Posterior cingulate gyrus (tissue), 11 donors: ENCODE measurements at regions not wholly inside any gene's neighbourhood (a gene's known extent, or its start where the extent isn't known, plus 50 kb on each side); places are given as distances from the start of the nearest gene placed in this dataset.

ENCODE experiments used
- DNase-seq, 10 donors: peaks; one replicate each; pipeline versions ENCODE4 v3.0.0 to v3.0.0-alpha.2; 2020 to 2021; ENCODE audit warnings: mixed read lengths in 3 of 10
- intact Hi-C: fragments of 100-400 bp; cut with DNase I; formaldehyde crosslinking; loops from one replicate; pipeline ENCODE4 v1.15.1; 2023

DNA sequence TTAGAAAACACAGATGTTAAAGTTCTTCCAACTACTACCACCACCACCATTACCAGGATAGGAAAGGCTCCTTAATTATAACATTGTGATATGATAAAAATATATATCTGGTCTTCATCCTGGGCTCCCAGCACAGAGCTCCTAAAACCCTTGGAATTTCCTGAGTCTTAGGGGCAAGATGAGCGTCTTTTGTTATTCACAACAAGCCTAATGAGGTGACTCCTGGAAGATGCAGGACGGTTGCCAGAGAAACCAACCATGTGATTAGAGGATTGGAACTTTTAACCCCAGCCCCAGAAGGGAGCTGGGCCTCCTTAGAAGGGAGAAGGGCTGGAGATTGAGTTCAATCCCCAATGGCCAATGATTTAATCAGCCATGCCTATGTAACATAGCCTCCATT, 148.0 kb upstream of the ADRA1B start:
- intact Hi-C loops, result no loop called here
- DNase-seq, result no peak

DNA sequence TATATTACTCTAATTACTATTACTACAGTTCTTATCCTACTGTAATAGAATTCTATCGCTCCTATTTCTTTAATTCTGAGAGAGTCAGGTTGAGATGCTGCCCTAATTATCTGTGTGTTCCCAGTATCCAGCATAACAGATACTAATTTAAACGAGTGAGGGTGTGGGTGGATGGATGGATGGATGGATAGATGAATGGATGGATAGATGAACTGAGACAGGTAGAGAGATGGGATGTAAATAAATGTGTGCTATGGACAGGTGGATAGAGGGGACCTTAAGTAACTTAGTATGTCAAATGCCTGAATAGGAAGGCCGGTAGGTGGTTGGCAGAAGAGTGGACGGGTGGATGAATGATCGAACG, 143.6 kb upstream of the ADRA1B start:
- DNase-seq, result no peak
- intact Hi-C loops, result loop anchor here (10.0 kb wide), 1 partner anchor 328 kb away; no protein-coding TSS in a partner anchor

GRCh38 chr5:159773062-159773924, 143.0 kb upstream of the ADRA1B start:
- intact Hi-C loops, result loop anchor here (10.0 kb wide), 1 partner anchor 328 kb away; no protein-coding TSS in a partner anchor
- DNase-seq, result peak; percentile 37 to 95 (median 70)

DNA sequence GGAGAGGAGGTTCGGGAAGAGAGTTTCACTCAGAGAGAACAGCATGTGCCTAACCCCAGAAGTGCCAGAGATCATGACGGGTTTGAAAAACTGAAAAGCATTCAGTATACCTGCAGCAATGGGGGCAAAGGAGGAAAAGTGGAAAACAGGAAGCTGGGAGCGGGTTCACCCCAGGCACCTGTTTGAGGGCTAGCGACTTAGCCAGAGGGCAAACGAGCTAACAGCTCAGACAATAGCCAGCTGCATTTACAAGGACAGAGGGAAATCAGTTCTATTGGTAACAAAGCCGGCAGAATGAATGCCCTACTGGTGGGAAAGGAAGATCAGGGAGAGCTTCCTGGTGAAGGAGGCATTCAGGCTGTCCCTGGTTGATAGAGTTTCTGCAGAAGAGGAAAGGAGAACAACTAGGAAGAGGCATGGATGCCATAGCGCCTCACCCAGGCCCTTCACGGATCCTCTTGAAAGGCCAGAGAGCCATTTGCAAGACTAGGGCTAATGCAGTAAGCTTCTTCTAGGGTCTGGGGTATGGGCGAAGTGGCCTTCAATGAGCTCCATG, 141.7 kb upstream of the ADRA1B start:
- no peak for DNase-seq
- intact Hi-C loops, result loop anchor here (10.0 kb wide), 1 partner anchor 330 kb away; no protein-coding TSS in a partner anchor

DNA sequence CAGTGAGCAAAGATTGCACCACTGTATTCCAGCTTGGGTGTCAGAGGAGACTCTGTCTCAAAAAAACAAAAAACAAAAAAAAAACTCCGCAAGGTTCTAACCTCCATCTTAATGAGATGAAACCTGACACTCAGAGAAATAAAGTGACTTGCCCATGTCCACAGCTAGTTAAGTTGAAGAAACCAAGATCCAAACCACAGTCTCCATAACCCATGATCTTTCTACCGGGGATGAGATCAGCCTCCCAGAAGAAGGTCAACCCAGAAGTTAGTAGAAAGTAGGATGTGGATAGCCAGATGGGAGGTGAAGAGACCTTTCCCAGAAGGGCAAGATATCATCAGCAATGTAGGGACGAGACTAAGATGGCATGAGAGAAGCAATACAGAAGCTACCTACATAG, 140.4 kb upstream of the ADRA1B start:
- intact Hi-C loops, result loop anchor here (10.0 kb wide), 1 partner anchor 331 kb away; no protein-coding TSS in a partner anchor

DNA sequence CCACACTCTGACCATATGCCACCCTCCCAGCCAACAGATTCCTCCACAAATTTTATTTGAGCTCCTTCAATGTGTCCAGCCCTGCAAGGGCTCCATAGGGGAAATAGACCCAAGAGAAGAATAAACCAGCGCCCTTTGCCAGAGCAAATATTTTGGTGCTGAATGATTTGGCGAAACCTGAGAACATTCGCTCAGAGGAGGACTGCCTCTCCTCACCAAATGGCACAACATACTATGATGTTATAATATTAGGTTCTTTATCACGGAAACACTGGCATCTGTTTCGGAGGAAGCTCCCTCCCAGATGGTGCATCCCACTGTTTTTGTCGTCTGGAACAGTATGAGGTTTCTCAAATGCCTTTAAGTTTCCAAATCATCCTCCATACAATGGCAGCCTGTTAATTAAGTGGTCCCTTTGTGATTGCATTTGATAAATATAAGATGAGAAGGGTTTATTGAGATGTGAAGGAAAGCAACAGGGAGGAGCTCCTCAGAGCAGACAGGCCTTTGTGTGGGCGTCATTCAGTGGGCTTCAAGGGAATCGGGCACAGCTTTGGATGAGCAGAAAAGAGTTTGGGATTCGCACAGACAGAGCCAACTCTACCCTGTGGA, 139.1 kb upstream of the ADRA1B start:
- intact Hi-C loops, result loop anchor here (10.0 kb wide), 1 partner anchor 332 kb away; no protein-coding TSS in a partner anchor
- DNase-seq, result no peak

More for the DNA sequence above, 140.4 kb upstream of the ADRA1B start:
- DNase-seq, result no peak

- intact Hi-C loops, result loop anchor here (10.0 kb wide), 1 partner anchor 335 kb away; no protein-coding TSS in a partner anchor
- no peak for DNase-seq
These were observed 136.8 kb upstream of the ADRA1B start for GRCh38 chr5:159779481-159779880.

DNA sequence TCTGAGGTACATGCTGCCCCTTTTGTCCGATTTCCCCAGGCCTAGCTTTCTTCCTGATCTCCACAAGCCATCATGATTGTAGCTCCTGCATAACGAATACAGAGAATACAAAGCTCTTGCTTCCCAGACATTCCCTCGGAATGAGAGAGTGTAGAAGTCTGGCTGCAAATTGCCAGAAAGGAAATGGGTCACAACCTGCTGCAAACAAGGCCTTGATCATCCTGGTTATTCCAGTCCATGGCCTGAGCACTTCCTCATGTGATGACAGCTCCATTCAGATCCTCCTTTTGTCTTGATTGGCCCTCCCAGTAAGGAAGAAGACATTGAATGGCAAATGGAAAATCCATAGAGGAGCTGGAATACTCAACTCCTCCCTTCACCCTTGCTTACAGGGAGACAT, 136.0 kb upstream of the ADRA1B start:
- intact Hi-C loops, result no loop called here

DNA sequence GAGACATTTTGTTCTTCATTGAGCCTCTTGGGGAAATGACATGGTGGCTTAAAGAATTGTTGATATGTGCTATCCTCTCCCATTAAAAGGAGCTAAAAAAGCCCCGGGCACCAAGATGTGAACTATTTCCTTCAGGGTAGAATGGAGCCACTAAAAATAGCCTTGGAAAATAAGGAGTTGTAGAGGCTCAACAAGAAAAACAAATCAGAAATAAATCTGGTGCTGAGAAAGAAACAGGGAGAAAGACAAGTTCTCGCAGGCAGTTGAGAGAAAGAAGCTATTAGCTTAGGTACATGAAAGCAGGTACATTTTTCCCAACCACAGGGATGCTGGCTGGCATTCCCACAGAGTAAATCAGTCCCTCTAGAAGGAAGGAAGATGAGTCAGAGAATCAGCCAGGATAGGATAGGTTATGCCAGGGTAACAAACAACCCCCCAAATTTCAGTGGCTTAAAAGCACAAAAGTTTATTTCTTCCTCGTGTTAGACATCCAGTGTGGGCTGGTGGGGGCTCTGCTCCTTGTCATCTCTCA, 134.6 kb upstream of the ADRA1B start:
- intact Hi-C loops, result no loop called here
- DNase-seq, result no peak

More for the DNA sequence above, 136.0 kb upstream of the ADRA1B start:
- DNase-seq, result no peak

- DNase-seq, result no peak
- intact Hi-C loops, result no loop called here
These were observed 133.9 kb upstream of the ADRA1B start for GRCh38 chr5:159782197-159782994.

- intact Hi-C loops, result no loop called here
- DNase-seq, result no peak
These were observed 133.3 kb upstream of the ADRA1B start for GRCh38 chr5:159782995-159783300.

DNA sequence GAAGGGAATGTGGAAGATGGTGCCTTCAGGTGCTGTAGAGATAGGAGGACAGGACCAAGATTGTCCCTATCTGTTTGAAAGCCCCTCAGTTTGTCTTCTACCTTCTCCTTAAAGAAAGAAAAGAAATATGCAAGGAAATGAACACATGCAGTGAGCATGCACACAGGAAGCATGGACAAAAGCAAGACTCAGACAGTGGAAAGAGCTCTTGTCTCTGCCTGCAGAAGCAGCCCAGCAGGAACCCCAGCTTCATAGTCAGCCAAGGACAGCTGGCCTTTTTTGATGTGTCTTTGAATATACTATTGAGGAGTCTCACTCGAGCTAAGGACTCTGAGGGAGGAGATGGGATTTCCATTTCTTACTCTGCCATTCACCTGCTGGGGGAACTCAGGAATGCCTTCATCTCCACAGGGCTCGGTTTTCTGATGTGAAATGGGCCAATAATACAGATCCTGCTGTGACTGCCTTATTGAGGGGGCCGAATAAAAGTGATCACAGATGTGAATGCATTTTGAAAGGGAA, 132.5 kb upstream of the ADRA1B start:
- intact Hi-C loops, result no loop called here
- DNase-seq, result no peak

DNA sequence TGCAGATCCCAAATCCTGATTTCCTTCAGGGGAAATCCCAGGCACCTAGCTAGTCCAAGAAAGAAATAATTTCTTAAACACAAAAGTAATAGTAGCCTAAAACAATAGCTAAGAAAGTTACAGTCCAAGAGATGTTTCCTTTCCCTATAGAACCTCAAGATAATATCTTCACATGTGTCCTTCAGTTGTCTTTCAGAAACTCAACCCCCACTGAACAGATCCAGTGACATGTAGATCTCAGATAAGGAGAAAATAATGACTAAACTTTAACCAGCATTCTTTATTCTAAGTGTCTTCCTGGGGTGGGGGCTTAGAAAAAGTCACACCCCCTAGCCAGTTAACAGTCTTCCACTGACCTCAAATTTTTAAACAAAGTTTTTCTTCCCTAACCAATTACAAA, 131.3 kb upstream of the ADRA1B start:
- intact Hi-C loops, result no loop called here

DNA sequence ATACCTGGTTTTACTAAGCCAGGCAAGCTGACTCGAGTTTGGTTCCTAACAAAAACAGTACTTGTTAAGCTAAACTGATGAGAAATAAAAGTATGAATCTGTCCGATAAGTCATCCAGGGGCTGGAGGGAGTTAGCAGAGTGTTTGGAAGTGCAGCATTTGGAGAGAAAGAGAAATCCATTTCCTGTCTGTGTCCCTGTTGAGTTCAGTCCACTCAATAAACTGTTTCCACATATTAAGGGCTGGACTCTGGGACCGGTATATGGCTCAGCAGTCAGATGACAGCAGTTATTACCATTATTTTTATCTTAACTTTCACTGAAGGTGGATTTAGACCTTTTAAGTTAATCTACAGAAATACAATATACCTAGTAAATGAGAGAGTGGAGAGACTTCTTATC, 130.6 kb upstream of the ADRA1B start:
- intact Hi-C loops, result no loop called here
- no peak for DNase-seq

More for the DNA sequence above, 131.3 kb upstream of the ADRA1B start:
- no peak for DNase-seq

- intact Hi-C loops, result no loop called here
- no peak for DNase-seq
These were observed 130.1 kb upstream of the ADRA1B start for GRCh38 chr5:159786201-159786600.

DNA sequence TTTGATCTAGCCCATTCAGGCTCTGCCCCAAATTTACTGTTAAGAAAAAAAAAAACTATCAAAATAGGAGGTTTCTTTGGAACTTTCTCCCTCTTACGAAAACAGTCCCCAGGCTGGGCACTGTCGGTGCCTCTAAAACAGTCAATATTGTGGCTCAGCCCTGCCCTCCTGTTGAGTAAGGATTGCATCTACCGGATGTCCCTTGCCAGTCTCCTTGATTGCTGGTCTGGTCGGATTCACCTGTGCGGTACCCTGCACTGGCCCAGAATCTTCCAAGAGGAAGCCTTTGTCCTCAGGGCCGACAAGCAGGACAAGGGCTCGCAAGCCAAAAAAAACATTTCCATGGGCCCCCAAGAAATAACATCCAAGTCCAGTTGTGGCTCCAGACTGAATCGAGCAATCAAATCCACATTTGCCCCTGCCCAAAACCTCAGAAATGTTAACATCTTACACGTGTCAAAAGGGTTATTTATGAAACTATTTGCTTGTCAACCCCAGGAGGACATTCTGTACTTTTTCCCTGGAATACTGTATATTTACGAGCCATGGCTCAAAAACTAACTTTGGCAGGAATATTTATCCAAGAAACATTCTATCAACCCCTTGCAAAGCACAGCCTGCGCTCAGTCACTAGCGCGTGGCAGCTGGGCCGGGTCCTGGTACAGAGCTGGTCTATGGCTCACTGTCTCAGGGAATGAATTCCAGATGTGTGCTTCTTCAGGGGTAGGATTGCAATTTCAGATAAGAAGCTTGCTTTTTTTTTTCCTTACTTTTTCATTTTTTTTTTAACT, 129.2 kb upstream of the ADRA1B start:
- intact Hi-C loops, result no loop called here
- DNase-seq, result no peak

GRCh38 chr5:159787837-159788236, 128.4 kb upstream of the ADRA1B start:
- DNase-seq, result no peak
- intact Hi-C loops, result no loop called here

DNA sequence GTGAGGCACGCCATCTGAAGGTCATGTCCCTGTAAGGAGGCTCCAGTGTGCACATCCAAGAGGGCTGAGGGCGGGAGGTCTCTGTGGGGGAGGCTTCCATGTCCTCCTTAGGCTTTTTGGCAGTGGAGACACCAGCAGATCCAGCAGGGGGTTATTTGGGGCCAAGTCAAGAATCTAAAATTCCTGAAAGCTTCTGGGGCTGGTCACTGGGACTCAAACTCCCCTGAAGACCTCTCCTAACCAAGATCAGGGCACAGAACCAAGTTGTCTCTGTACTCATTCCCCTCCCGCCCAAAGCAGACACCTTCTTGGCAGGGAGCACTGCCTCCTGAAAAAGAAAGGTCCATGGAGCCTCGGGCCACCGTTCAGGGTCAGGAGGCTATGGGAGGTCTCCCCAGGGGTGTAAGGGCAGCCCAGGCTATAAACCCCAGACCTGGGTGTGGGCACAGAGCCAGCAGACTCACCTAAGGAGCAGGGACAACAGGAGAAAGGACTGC, 127.4 kb upstream of the ADRA1B start:
- no peak for DNase-seq
- intact Hi-C loops, result no loop called here

- intact Hi-C loops, result no loop called here
- no peak for DNase-seq
These were observed 124.1 kb upstream of the ADRA1B start for GRCh38 chr5:159792180-159792579.
